Epithelial cell of proximal tubule (primary cell): ENCODE measurements at regions not wholly inside any gene's neighbourhood (a gene's known extent, or its start where the extent isn't known, plus 50 kb on each side); places are given as distances from the start of the nearest gene placed in this dataset.

Experiments used
- DNase-seq: peaks from one replicate; pipeline ENCODE4 v3.0.0-alpha.2; 2011; ENCODE audit warnings: low read depth
- H3K4me3 ChIP-seq: 2 replicates; pipeline ENCODE4 v1.5.1; 2011; ENCODE audit warnings: low read depth, mild to moderate bottlenecking, low read length
- TF ChIP-seq, protein P1 (sequence below): conservative IDR thresholded peaks from 2 replicates; pipeline ENCODE4 v1.5.1; 2012; ENCODE audit warnings: low read depth, mild to moderate bottlenecking, low read length

DNA sequence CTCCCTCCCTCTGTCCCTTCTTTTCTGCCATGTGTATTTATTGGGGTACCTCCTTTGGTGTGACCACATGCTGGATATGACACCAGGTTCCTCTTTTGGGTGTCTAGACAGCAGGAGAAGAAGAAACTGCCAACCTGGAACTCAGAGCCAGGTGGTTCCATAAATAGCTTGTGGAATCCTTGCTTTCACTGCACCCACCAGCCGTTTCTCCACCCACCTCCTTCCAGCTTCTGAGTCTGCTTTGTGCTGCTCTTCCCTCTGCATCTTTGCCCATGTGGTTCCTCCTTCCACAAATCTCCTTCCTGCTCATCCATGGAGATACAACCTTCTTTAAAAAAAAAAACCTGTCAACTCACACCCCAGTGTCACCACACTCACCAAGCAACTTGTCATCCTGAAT, 80.2 kb upstream of the SKOR2 start:
- H3K4me3 ChIP-seq, result no peak overlapping the region
- TF ChIP-seq, protein P1, sequence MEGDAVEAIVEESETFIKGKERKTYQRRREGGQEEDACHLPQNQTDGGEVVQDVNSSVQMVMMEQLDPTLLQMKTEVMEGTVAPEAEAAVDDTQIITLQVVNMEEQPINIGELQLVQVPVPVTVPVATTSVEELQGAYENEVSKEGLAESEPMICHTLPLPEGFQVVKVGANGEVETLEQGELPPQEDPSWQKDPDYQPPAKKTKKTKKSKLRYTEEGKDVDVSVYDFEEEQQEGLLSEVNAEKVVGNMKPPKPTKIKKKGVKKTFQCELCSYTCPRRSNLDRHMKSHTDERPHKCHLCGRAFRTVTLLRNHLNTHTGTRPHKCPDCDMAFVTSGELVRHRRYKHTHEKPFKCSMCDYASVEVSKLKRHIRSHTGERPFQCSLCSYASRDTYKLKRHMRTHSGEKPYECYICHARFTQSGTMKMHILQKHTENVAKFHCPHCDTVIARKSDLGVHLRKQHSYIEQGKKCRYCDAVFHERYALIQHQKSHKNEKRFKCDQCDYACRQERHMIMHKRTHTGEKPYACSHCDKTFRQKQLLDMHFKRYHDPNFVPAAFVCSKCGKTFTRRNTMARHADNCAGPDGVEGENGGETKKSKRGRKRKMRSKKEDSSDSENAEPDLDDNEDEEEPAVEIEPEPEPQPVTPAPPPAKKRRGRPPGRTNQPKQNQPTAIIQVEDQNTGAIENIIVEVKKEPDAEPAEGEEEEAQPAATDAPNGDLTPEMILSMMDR, result no peak
- no peak for DNase-seq

DNA sequence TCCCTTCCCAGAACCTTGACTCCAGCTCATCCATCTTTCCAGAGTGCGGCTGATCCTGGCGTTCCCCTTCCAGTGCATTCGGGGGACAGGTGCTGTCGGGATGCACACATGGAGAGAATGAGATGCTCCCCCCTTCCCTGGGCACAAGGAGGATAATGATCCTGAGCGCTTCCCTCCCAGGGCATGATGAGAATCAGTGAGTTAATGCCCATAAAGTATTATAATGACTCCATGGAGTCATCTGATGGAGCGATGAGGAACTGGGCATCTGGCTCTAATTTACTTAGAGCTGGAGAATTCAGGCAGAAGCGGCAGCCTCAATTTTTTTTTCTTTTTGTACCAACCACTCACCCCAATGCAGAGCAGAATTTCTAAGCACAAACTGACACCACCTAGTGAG, 79.6 kb upstream of the SKOR2 start:
- TF ChIP-seq, protein P1, result no peak
- DNase-seq, result no peak
- H3K4me3 ChIP-seq, result no peak overlapping the region

DNA sequence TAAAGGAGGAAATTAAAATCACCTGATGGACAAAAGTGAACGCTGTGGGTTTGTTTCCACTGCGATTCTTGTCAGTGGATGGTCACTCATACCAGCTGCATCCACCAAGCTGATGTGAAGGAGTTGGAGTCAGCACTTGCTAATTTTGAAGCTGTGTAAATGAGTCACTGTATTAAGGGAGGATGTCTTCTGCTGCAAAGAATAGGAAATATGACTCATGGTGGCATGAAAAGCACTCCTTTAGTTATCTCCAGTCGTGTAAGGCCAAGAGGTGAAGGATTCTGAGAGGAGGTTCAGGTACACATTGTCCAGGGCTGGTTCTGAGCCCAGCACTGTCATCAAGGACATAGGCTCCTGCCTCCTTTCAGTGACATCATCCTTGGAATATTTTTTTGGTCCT, 71.7 kb upstream of the SKOR2 start:
- no peak for DNase-seq
- TF ChIP-seq, protein P1, result no peak
- no peak overlapping the region for H3K4me3 ChIP-seq

DNA sequence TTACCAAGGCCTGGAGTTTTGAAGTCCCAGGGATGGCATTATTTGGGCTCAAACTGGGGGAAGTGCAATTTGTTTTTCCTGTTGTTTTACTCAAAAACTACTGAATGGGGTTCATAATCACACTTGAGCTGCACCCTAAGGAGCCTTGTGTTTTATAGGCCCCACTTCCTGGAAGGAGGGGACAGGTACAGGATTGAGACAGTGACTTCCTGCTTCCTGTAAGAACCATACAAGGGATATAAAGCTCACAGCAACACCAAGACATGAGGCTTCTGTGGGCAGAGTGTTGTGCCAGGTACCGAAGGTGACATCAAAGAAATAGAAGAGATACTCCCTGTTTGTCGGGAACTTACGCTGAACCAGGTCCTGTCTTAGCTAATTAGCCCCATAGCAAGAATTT, 70.4 kb upstream of the SKOR2 start:
- no peak overlapping the region for H3K4me3 ChIP-seq
- TF ChIP-seq, protein P1, result no peak
- DNase-seq, result no peak

DNA sequence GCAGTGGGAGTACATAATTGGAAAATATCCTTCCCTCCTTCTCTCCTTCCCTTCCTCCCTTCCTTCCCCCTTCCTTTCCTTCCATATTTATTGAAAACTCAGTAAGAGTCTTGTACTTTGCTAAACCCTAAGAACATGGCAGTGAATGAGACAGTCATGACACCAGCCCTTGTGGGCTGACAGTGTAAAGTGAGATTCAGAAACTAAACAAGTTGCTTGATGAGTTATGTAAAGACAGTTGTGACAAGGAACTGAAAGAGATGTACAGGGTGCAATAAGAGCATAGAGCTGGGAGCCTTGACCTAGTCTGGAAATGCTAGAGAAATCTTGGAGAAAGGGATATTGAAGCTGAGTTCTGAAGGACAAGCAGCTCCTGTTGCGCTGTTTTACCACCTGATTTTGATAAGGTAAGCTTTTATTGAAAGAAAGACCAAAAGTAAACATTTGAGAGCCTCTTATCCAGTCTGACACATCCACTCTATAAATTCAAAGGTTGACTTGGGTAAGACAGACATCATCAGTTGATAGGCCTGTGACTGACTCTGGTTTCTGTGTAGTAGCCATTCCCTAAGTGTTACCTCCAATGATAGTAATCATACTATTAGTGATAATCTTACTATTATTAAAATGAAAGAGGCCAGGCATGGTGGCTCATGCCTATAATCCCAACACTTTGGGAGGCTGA, 66.5 kb upstream of the SKOR2 start:
- no peak overlapping the region for H3K4me3 ChIP-seq
- TF ChIP-seq, protein P1, result no peak
- DNase-seq, result no peak

DNA sequence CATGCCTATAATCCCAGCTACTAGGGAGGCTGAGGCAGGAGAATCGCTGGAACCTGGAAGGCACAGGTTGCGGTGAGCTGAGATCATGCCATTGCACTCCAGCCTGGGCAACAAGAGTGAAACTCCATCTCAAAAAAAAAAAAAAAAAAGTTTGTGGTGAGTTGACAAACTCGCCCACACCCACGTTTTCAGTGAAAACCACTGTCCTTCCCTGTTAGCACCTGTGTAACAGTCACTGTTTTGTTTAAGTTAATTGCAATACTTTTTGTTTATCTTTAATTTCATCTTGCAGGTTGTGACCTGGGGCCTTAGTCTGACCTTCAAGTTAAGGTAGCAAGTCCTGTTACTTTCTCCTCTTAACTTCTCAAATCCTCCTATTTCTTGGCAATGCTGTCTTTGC, 65.5 kb upstream of the SKOR2 start:
- TF ChIP-seq, protein P1, result no peak
- no peak for DNase-seq
- H3K4me3 ChIP-seq, result no peak overlapping the region

DNA sequence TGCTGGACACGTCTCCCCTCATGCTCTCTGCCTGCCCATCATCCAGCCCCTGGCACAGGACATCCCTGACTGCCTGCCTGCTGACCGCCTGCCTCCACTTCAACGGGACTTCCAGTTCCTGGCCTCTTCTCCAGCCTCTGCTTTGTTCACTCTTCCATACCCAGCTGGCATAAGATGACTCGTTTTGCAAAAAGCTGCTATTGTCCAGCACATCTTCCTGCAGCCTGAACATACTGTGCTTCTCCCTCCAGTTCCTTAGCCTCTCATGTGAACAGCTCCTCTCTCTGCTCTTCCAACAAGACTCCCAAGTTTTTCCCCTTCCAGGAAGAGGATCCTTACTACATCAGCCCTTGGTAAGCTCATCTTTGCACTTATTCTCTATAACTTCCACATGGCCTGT, 62.4 kb upstream of the SKOR2 start:
- DNase-seq, result no peak
- TF ChIP-seq, protein P1, result no peak
- H3K4me3 ChIP-seq, result no peak overlapping the region
